Fibroblast of lung (primary cell): ENCODE measurements at regions not wholly inside any gene's neighbourhood (a gene's known extent, or its start where the extent isn't known, plus 50 kb on each side); places are given as distances from the start of the nearest gene placed in this dataset.

Experiments
- DNase-seq, 2 donors: peaks; one replicate each; pipeline versions ENCODE4 v3.0.0 to v3.0.0-alpha.2; 2010; ENCODE audit warnings: low read depth in 2 of 2
- H2AFZ ChIP-seq: 2 replicates; pipeline ENCODE4 v1.5.1; 2012; ENCODE audit warnings: low read length, control low read depth, inconsistent platforms
- H3K27ac ChIP-seq: 2 replicates; pipeline ENCODE4 v1.5.1; 2011; ENCODE audit warnings: low read length, control low read depth; ENCODE audit not compliant: insufficient read depth
- H3K27me3 ChIP-seq: 2 replicates; pipeline ENCODE4 v1.5.1; 2011; ENCODE audit warnings: mild to moderate bottlenecking, low read length; ENCODE audit not compliant: control insufficient read depth, insufficient read depth
- H3K36me3 ChIP-seq: 2 replicates; pipeline ENCODE4 v1.5.1; 2011; ENCODE audit warnings: low read length; ENCODE audit not compliant: control insufficient read depth, insufficient read depth
- H3K4me1 ChIP-seq: 2 replicates; pipeline ENCODE4 v1.5.1; 2011; ENCODE audit warnings: low read length; ENCODE audit not compliant: control insufficient read depth, insufficient read depth; ENCODE audit errors: extremely low read depth
- H3K4me2 ChIP-seq: 2 replicates; pipeline ENCODE4 v1.5.1; 2011; ENCODE audit warnings: low read length, control low read depth; ENCODE audit not compliant: insufficient read depth; ENCODE audit errors: extremely low read depth
- H3K4me3 ChIP-seq, 4 experiments: fragments of 200-600 bp in 1 of 4; sonication (generic) in 1 of 4; replicated peaks in 1 of 4; 2 replicates each; pipeline ENCODE4 v1.5.1; 2011 to 2016; ENCODE audit warnings: low read length in 4 of 4, low read depth in 3 of 4, mild to moderate bottlenecking in 3 of 4, control low read depth in 2 of 4, inconsistent platforms in 1 of 4, mixed read lengths in 1 of 4; ENCODE audit not compliant: insufficient read depth in 1 of 4; ENCODE audit errors: control extremely low read depth in 1 of 4
- H3K79me2 ChIP-seq: 2 replicates; pipeline ENCODE4 v1.5.1; 2012; ENCODE audit warnings: mild to moderate bottlenecking, low read length, inconsistent platforms; ENCODE audit not compliant: control insufficient read depth, insufficient read depth
- H3K9ac ChIP-seq: 2 replicates; pipeline ENCODE4 v1.5.1; 2011; ENCODE audit warnings: mild to moderate bottlenecking, low read length, control low read depth; ENCODE audit not compliant: insufficient read depth
- H3K9me3 ChIP-seq: 2 replicates; pipeline ENCODE4 v1.5.1; 2012; ENCODE audit warnings: low read depth, low read length; ENCODE audit not compliant: control insufficient read depth, insufficient read depth
- H4K20me1 ChIP-seq: 2 replicates; pipeline ENCODE4 v1.5.1; 2011; ENCODE audit warnings: low read length; ENCODE audit not compliant: control insufficient read depth, insufficient read depth; ENCODE audit errors: extremely low read depth
- EZH2 ChIP-seq: IDR thresholded peaks from 2 replicates; pipeline ENCODE4 v1.5.1; 2012; ENCODE audit warnings: low read length, control low read depth, mild to moderate bottlenecking; ENCODE audit errors: missing control alignments
- TF ChIP-seq, protein P1 (sequence below), 2 donors: IDR thresholded peaks in 1 of 2; conservative IDR thresholded peaks in 1 of 2; 1 replicate in 1 of 2; 2 replicates in 1 of 2; pipeline ENCODE4 v1.5.1; 2011 to 2012; ENCODE audit warnings: low read length in 2 of 2, control low read depth in 1 of 2, inconsistent platforms in 1 of 2, low read depth in 1 of 2, mild to moderate bottlenecking in 1 of 2

DNA sequence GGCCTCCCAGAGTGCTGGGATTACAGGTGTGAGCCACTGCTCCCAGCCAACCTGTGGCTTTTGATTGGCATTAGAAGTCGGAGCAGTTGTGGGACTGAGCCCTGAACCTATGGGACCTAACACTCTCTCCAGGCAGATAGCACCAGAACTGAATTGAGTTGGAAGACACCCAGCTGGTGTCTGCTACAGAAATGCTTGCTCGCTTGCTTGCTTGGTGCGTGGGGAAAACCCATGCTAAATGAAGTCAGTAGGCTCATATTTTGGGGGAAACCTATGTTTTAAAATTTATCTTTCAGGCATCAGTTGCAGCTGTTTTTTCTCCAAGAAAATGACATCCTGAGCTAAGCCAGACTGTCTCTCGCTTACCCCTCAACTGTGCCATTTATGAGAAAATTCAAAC, 158.5 kb upstream of the RFC3 start:
- Histone ChIP-seq H3K4me3 (no peak overlapping the region), H3K9ac (no peak overlapping the region), H4K20me1 (no peaks in the 10 kb centered on the region), H3K9me3 (no peaks in the 10 kb centered on the region), H3K4me1 (no peaks in the 10 kb centered on the region), H3K36me3 (no peaks in the 10 kb centered on the region), H3K4me2 (no peak overlapping the region), H2AFZ (no peak overlapping the region), H3K27me3 (no peaks in the 10 kb centered on the region), H3K79me2 (no peaks in the 10 kb centered on the region), H3K27ac (no peak overlapping the region)
- DNase-seq: no peak
- no peak for TF ChIP-seq EZH2
- TF ChIP-seq, protein P1, sequence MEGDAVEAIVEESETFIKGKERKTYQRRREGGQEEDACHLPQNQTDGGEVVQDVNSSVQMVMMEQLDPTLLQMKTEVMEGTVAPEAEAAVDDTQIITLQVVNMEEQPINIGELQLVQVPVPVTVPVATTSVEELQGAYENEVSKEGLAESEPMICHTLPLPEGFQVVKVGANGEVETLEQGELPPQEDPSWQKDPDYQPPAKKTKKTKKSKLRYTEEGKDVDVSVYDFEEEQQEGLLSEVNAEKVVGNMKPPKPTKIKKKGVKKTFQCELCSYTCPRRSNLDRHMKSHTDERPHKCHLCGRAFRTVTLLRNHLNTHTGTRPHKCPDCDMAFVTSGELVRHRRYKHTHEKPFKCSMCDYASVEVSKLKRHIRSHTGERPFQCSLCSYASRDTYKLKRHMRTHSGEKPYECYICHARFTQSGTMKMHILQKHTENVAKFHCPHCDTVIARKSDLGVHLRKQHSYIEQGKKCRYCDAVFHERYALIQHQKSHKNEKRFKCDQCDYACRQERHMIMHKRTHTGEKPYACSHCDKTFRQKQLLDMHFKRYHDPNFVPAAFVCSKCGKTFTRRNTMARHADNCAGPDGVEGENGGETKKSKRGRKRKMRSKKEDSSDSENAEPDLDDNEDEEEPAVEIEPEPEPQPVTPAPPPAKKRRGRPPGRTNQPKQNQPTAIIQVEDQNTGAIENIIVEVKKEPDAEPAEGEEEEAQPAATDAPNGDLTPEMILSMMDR (conservative IDR thresholded peaks at IDR 0.05 in 1 of 2, IDR thresholded peaks at IDR 0.05 in 1 of 2; ENCODE audit: low read depth in 1 of 2, low read length in 2 of 2): no peak

DNA sequence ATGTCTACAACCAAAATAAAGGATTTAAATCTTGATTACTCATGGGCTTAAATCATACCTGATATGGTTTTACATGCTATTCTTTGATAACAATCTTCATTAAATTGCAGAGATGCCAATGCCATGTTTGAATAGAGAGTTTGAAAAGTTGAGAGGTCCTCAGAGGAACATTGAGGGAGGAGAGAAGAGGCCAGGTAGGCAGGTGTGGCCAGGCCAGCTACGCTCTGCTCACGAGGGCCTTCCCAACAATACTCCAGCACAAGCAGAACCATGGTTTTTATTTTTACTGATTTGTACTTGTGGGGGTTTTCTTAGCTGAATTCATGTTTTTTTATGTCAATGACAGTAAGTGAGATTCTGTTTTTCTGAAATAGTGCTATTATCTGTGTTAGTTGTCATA, 158.1 kb upstream of the RFC3 start:
- Histone ChIP-seq H2AFZ (no peak overlapping the region), H3K9ac (no peak overlapping the region), H4K20me1 (no peaks in the 10 kb centered on the region), H3K79me2 (no peaks in the 10 kb centered on the region), H3K36me3 (no peaks in the 10 kb centered on the region), H3K4me1 (no peaks in the 10 kb centered on the region), H3K27me3 (no peaks in the 10 kb centered on the region), H3K4me3 (no peak overlapping the region), H3K27ac (no peak overlapping the region), H3K9me3 (no peaks in the 10 kb centered on the region), H3K4me2 (no peak overlapping the region)
- TF ChIP-seq, protein P1 (conservative IDR thresholded peaks at IDR 0.05 in 1 of 2, IDR thresholded peaks at IDR 0.05 in 1 of 2; ENCODE audit: low read depth in 1 of 2, low read length in 2 of 2): no peak
- TF ChIP-seq EZH2: no peak
- DNase-seq: no peak

DNA sequence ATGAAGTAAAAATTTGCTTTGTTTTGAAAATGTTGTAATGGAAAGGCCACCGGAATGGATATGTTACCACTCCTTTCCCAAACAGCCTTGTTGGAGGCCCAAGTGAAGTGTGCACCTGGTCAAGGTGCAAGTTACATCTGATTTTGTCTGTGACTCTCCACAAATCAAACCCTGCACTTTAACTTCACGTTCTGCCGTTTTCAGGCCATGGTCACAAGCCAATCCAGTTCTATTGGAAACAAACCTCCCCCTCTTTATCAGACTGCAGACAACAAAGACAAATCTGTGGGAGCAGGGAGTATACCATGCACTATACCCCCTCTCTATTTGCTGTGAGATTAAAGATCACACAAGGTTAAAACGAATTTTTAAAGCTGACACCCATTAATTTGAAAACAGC, 155.6 kb upstream of the RFC3 start:
- Histone ChIP-seq H3K4me2 (no peak overlapping the region), H3K9me3 (no peaks in the 10 kb centered on the region), H3K4me3 (no peak overlapping the region), H3K79me2 (no peaks in the 10 kb centered on the region), H3K9ac (no peak overlapping the region), H3K27me3 (no peaks in the 10 kb centered on the region), H3K4me1 (no peaks in the 10 kb centered on the region), H2AFZ (no peak overlapping the region), H3K27ac (no peak overlapping the region), H4K20me1 (no peaks in the 10 kb centered on the region), H3K36me3 (no peaks in the 10 kb centered on the region)
- no peak for DNase-seq
- TF ChIP-seq, protein P1 (conservative IDR thresholded peaks at IDR 0.05 in 1 of 2, IDR thresholded peaks at IDR 0.05 in 1 of 2; ENCODE audit: low read depth in 1 of 2, low read length in 2 of 2): no peak
- no peak for TF ChIP-seq EZH2
